ENCODE measurements at regions not wholly inside any gene's neighbourhood (a gene's known extent, or its start where the extent isn't known, plus 50 kb on each side); places are given as distances from the start of the nearest gene placed in this dataset.
A peak's percentile ranks its signal among the peaks of the same experiment; 100 is the strongest.
"Not testable (repeated sequence)": the region's sequence is repeated elsewhere in the genome, so short reads cannot be mapped to it uniquely, and the experiment has no call there.

GRCh38 chr9:86572904-86573303 is 218.7 kb upstream of the TUT7 start:
- Mint-ChIP-seq H3K27me3 (ENCODE audit: low read depth, poor library complexity) (peaks cover 2% of the 10 kb centered on the region), H3K27ac (no peak overlapping the region), H3K4me1 (peaks cover 12% of the 10 kb centered on the region), H3K9me3 (peaks cover 35% of the 10 kb centered on the region), H3K4me3 (no peak overlapping the region), H3K36me3 (ENCODE audit: low read depth) (peaks cover 11% of the 10 kb centered on the region)
- DNase-seq = no peak
- TF ChIP-seq CTCF (IDR thresholded peaks at IDR 0.05) = no peak

- not testable (repeated sequence) for DNase-seq; H3K27ac Mint-ChIP-seq; H3K4me3 Mint-ChIP-seq; H3K27me3 Mint-ChIP-seq (ENCODE audit: low read depth, poor library complexity)
- Mint-ChIP-seq H3K9me3 (peaks cover 50% of the 10 kb centered on the region), H3K4me1 (peaks cover 18% of the 10 kb centered on the region), H3K36me3 (ENCODE audit: low read depth) (peaks cover 11% of the 10 kb centered on the region)
Observed at GRCh38 chr9:86565603-86566002, 211.4 kb upstream of the TUT7 start.

- H3K4me1 Mint-ChIP-seq = peaks cover 18% of the 10 kb centered on the region
- H3K27me3 Mint-ChIP-seq (ENCODE audit: low read depth, poor library complexity) = peaks cover 15% of the 10 kb centered on the region
- H3K9me3 Mint-ChIP-seq = peaks cover 37% of the 10 kb centered on the region
- no peak overlapping the region for H3K4me3 Mint-ChIP-seq
- H3K27ac Mint-ChIP-seq = no peak overlapping the region
- peaks cover 11% of the 10 kb centered on the region for H3K36me3 Mint-ChIP-seq (ENCODE audit: low read depth)
- TF ChIP-seq CTCF (IDR thresholded peaks at IDR 0.05) = no peak
- no peak for DNase-seq
Observed at GRCh38 chr9:86563936-86564335, 209.7 kb upstream of the TUT7 start.

GRCh38 chr9:86563350-86563749 is 209.1 kb upstream of the TUT7 start:
- Mint-ChIP-seq H3K4me3 (no peak overlapping the region), H3K4me1 (peaks cover 18% of the 10 kb centered on the region), H3K9me3 (peaks cover 31% of the 10 kb centered on the region), H3K27me3 (ENCODE audit: low read depth, poor library complexity) (peaks cover 15% of the 10 kb centered on the region), H3K36me3 (ENCODE audit: low read depth) (peaks cover 10% of the 10 kb centered on the region), H3K27ac (peak overlapping the region; percentile 6)
- TF ChIP-seq CTCF (IDR thresholded peaks at IDR 0.05) = no peak
- DNase-seq = no peak

GRCh38 chr9:86562691-86563090 is 208.5 kb upstream of the TUT7 start:
- TF ChIP-seq CTCF (IDR thresholded peaks at IDR 0.05) = no peak
- peaks cover 6% of the 10 kb centered on the region for H3K36me3 Mint-ChIP-seq (ENCODE audit: low read depth)
- H3K27ac Mint-ChIP-seq = peak overlapping the region; percentile 85
- no peak for DNase-seq
- H3K4me3 Mint-ChIP-seq = no peak overlapping the region
- peaks cover 18% of the 10 kb centered on the region for H3K4me1 Mint-ChIP-seq
- peaks cover 25% of the 10 kb centered on the region for H3K9me3 Mint-ChIP-seq
- H3K27me3 Mint-ChIP-seq (ENCODE audit: low read depth, poor library complexity) = peaks cover 15% of the 10 kb centered on the region

- Mint-ChIP-seq H3K36me3 (ENCODE audit: low read depth) (no peaks in the 10 kb centered on the region), H3K4me3 (no peak overlapping the region), H3K4me1 (peaks cover 17% of the 10 kb centered on the region), H3K9me3 (no peaks in the 10 kb centered on the region), H3K27ac (no peak overlapping the region), H3K27me3 (ENCODE audit: low read depth, poor library complexity) (peaks cover 18% of the 10 kb centered on the region)
- TF ChIP-seq CTCF (IDR thresholded peaks at IDR 0.05) = no peak
- no peak for DNase-seq
Observed at GRCh38 chr9:86557918-86558317, 203.7 kb upstream of the TUT7 start.

Data from nephron progenitor cell (in vitro differentiated cells).